ENCODE measurements at regions not wholly inside any gene's neighbourhood (a gene's known extent, or its start where the extent isn't known, plus 50 kb on each side); places are given as distances from the start of the nearest gene placed in this dataset.

DNA sequence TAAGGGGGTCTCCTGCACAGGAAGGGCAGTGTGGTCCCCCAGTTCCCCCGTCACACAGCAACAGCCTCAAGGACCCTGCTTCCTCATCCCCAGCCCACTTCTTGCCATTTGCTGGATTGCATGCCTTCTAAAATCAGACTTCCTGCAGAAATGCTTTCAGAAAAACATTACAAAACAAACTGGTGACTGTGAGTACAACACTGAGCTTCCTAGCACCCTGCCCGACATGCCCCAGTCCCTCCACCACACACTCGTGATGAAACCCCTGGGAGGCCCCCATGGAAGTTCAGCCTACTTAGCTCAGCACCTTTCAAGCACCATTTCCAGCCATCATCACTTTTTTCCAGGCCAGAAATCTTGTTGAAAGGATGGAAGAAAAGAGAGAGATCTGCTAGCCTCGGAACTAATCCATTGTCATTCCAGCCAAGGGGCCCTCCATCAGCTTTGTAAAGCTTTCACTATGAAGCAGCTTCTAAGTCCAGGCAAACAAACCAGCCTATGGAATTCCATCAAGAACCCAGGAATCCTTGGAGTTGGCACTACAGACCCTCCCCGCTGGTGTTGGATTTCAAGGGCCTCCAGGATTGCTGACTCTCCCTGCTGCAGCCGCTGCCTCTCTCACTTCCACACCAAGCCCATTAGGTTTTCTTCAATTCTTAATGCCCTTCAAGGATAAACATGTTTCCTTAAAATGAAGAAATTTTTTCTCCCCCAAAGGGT is 114.6 kb downstream of the C5orf15 start:
- peak; percentile 10 for DNase-seq

DNA sequence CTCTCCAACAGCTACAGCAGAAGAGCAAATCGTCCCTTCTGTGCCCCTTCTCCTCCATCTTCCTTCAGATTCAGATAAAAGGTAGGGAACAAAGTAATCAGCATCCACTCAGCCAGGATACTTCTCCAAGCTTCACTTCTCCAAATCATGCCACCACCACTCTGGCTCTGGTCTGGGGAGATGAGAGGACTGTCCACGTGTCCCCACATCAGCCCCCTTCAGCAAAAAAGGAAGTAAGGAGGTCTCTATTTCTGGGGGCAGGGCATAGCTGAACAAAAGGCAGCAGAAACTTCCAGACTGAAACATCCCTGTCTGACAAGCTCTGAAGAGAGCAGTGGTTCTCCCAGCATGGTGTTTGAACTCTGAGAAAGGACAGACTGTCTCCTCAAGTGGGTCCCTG is 116.9 kb downstream of the C5orf15 start:
- no peak for DNase-seq

DNA sequence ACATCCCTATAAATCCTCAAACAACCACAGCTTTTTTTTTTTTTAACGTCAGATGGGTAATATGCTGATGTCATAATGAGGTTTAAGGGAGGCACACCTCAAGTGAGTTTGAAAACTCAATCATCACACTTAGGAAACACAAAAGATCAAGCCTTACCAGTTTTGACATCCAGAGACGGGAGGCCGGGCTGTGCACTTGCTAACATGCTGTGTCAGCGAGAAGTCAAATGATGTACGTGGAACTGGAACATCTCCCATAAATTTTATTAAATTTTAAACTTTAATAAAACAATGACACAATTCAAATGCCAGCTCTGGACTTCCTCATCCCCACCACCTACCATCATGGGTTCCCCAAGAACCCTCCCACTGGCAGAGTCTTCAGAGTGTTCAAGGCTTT is 117.6 kb downstream of the C5orf15 start:
- DNase-seq, result no peak

DNA sequence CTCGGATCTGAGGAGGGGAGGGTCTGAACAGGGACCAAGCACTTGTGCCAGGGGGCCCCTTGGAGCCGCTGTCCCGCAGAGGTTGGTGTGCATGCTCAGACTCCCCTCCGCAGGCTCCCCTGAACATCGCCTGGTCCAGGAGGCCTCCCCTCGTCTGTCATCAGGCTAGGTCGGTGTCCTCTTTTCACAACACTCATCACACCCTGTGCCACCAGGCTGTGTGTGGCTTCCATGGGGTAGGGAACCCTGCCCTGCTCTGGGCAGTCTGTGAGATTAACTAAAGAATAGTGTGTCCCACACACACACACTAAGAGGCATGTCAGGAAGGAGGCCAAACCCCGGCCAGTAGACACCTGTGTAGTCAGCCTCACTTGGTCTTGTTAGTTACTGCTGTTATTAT is 119.3 kb downstream of the C5orf15 start:
- DNase-seq, result peak; percentile 30

DNA sequence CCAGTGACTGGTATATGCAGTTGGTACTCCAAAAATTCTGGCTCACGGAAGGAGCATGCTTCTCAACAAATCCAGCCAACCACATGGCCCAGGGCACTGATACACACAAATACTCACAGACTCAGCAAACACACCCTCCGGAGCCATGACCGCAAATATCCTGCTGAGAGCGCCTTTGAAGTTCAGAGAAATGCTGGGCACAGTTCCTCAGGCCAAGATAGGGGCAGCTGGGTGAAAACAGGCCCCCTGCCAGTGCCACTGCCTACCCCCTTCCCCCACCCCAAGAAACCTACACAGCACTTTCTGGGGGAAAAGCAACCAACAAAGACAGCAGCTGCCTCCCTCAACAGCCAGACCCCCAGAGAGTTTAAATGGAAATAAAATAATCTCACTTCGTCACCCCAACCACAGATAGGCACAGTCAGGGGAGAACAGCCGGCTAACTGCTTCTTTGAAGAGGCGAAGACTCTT is 120.0 kb downstream of the C5orf15 start:
- peak; percentile 12 for DNase-seq

DNA sequence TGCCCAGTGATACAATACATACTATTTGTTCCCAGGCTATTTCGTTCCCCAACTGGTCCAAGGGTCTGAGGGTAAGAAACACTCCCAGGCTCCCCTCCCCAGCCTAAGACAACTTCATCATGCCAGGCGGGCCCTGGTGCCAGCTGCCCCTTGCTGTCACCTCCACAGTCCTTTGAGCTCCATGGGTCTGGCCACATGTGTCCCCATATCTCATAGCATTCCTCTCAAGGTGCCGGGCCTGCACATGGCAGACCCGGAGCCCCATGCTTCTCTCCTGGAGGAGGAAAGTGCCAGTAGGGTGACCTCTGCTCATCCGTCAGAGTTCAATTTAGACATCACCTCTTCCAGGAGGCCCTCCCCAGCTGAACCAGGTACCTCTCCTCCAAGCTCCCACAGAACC is 120.5 kb downstream of the C5orf15 start:
- peak; percentile 35 for DNase-seq

DNA sequence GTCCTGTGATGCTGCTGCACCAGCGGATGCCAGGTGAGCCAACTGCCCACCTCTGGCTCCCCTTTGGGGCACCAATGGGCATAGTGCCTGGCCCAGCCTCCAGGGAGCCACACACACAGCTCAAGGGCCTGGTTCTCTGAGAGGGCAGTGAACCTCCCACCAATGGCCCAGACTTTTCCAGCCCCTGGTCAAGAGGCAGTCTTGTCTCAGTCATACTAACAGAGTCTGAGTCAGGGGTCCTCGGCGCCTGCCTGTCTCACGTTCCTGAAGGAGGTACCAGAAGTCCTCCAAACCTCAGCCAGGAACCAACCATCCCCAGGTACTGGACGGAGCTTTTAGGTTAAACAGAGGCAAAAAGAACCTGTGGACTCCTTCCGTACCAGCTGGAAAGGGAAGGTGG is 121.1 kb downstream of the C5orf15 start:
- DNase-seq, result peak; percentile 40

DNA sequence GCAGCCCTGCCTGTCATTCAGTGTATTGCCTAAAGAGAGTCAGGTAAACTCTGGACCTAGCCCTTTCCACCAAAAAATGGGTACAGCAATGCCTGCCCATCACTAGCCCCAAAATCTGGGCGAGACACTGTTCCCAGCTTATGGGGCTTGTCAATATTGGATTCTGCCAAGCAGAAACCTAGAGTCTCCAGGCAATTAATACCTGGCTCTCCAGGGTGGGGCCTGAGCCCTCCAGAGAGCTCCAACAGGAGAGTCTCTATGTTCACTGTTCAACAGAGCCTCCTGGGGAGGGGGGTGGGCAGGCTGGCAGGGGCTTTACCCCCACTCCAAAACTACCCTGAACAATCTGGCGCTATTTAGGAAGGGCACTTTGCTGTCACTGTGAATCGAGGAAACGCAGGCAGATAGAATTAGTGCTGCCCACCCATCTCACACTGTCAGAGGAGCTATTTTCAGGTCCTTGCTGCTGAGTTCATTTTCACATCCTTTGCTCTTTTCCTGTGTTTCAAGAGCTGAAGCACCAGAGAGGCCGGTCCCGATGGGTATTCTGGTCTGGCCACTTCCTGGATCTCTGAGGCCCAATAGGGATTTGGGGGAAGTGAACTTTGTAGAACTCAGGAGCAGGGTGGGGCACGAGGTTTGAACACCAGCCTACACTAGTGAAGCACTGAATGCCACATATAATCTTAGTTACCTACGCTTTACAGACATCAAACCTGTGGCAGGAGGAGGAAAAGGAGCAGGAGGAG is 121.8 kb downstream of the C5orf15 start:
- DNase-seq, result peak; percentile 45

DNA sequence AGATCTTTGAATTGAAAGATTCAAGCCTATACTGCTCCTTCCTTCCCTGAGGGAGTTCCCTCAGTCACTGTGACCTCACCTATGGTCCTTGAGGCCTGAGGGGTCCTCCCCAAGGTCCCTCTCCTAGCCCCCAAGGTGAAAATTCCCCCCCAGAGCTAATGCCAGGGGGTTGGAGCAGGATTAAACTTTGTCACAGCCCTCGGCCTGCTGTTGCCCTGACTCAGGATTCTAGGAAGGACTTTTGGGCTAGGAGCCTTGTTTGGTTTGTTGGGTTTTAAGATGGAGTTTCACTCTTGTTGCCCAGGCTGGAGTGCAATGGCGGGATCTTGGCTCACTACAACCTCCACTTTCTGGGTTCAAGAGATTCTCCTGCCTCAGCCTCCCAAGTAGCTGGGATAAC is 123.2 kb downstream of the C5orf15 start:
- DNase-seq, result peak; percentile 20

DNA sequence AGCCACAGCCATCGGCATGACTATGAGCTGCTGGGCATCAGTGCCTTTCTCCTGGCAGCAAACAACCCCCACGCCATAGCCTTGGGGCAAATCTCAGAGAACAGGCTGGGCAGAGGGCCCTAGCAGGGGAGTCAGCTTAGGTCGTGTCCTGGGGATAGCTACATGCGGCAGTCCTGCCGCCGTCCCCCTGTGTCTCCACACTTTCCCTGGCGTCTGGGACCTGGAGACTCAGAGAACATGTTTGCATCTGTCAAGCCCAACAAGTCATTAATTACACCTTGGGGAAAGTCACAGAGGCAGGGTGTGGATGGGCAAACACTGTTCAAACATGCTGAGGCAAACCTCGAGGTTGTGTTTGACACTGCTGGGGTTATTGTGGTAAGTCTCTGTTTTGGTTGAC is 123.6 kb downstream of the C5orf15 start:
- DNase-seq, result peak; percentile 34

DNA sequence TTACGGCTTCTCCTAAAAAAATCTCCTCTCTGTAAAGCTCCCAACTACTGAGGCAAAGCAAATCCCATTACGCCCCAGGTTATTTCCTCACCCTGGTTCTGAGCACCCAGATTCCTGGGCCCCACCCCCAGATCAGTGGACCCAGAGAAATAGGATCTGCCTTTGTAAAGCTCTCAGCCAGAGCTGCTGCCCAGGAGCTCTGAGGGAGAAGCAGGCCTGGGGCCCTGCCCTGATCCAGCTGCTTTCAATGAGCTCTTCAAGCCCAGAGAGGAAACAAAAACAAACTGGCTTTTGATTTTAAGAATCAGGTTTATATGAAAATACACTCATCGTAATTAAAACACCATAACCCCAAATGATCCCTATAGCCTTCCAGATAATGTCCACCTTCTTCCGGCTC is 124.5 kb downstream of the C5orf15 start:
- DNase-seq, result no peak

DNA sequence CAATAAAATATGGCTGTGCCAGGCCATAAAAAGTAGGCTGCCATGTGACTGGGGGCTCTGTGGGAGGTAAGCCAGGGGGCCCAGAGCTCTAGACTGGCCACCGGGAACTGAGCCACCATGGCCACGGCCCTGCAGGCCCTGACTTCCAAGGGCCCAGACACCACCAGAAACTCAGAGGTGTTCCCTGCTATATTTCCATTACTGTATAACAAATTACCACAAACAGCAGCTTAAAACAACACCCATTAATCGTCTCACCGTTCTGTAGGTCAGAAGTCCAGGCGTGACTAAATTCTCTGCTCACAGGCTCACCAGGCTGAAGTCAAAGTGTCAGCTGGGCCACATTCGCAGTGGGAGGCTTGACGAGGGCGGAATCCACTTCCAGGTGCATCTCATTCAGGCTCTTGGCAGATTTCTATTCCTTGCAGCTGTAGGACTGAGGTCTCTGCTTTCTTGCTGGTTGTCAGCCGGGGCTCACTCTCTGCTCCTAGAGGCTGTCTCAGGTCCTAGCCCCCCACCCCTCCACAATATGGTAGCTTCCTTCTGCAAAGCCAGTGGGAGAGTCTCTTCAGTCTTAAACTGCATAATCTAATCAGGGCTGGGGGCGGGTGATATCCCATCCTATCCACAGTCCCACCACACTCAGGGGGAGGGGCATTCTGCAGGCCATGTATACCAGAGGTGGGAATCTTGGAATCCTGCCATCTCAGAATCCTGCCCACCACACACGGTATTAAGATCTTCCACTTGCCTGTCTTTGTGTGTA is 125.4 kb downstream of the C5orf15 start:
- DNase-seq, result no peak

DNA sequence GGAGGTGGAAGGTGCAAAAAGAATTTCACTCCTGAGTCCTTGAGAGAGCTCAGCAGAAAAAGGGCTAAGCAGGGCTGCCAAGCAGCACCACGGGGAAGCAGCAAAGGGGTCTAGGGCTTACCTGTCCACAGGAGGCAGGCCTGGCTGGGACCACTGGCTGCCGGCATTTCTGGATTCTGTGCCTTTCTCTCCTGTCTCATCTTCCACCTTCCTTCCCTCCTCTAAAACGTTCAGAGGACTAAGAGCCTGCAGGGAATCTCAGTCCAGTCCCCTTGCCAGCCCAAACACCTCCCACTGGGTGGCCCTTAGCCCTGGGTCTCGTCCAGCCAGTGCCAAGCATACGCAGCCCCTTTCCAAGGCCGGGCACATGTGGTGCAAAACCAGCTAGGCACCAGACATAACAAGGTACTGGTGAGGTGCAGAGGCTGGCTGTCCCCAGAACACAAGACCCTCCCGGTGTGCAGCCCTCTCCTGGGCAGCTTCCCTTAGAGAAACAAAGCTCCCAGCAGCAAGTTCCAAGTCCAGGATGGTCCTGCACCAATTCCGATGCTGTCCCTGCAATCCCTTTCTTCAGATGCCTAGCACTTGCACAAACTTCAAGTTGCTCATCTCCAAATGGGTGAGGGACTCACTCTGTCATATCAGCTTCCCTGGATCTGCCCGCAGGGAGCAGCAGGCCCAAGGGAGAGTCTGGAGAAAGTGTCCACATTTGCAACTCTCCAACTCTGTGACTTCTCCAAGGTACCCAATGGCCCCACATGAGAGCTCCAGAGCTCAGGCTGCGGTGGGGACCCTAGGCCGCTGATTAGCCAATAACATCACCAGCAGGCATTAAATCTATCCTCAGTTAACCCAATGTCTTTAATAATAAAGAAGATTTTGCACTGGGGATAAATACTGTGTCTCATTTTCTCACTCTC is 126.3 kb downstream of the C5orf15 start:
- no peak for DNase-seq

DNA sequence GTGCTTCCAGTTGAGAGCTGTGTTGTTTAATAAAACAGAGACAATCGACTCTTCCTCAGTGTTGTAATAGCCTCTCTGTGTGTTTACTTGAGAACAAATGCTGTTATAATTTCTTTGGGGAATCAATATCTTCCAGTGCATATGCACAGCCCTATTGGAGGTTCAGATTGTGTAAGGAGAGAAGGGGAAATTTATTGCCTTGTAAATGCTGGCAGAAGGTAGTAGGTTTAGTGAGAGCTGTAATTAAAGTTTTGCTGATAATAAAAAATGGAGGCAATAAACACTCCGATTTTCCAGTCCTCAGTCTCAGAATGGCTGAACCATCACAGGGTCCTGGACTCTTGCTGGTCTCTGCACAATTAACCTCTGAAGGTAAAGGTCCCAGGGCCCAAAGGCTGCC is 128.3 kb downstream of the C5orf15 start:
- no peak for DNase-seq

DNA sequence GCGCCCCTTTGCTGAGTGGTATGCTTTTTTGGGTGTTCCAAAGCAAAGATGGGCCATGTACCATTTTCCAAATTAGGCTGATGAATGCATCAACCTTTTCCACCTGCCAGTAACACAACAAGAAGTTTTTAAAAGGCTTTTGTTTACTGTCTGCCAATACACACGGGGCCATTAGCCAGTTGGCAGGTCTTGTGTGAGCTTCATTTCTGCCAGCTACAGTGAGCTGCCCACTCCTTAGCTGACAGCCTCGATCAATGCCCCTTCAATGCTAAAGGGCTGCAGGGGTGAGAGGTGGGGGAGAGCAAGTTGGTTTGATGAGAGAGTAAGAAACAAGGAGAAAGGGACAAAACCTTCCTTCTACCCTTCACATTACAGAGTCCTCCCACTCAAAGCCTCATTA is 128.7 kb downstream of the C5orf15 start:
- no peak for DNase-seq

DNA sequence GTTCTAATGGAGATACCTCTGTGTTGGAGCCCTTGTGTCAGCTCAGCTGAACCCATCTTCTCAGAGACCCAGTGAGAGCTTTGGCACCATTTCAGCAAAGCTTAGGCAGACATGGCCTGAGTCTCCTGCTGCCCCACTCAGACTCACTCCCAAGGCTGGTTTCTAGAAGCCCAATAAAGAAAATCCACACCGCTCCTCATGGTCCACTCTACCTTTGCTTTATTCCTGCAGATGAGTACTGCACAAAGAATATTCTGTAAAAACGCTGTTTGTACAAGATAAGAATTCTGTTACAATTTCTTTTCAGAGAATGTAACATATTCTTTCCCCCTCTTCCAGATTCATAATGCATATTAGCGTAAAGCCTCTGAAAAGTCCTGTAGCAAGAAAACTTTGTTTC is 129.3 kb downstream of the C5orf15 start:
- no peak for DNase-seq

DNA sequence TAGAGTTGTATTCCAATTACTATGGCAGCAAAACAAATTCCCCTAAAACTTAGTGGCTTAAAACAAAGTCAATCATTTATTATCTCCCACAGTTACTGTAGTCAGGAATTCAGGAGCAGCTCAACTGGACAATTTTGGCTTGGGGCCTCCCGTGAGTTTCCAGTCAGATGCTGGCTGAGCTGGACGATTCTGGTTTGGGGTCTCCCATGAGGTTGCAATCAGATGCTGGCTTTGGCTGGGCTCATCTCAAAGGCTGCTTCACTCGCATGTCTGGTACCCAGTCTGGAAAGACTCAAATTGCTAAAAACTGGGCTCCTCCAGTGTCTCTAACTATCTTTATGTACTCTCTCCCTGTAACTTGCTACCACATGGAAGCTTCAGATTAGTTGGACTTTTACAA is 130.1 kb downstream of the C5orf15 start:
- DNase-seq, result no peak

DNA sequence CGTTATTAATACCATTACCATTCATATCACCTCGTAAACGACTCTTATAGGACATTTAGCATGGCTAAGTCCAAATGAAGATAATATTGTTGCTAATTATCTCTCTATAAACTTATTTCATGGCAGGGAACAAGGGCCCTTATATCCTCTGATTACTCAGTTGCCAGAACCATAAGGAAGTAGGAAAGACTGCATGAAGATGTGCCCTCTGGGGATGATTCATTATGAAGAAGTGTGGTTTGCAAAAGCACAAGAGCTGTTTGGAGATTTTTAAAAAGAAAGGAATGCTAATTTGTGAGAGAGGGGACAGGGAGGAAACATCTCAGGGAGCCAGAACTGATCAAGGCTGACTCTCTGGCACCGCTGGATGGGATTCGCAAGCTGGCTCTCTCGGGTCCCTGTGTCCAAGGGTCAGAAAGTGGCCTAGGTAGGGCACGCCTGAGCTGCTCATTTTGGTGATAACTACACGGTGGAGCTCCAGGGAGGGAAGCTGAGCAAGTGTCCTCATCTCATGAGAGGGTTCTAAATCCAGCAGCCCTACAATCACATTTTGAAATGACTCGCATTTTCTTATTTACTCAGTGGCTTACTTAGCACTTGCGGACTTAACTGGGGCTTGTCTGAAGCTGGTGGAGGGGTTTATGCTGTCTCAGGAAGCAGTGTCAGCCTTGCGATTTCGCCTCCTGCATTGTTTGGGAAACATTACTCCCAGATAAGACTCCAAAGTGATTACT is 136.8 kb downstream of the C5orf15 start:
- DNase-seq, result no peak

DNA sequence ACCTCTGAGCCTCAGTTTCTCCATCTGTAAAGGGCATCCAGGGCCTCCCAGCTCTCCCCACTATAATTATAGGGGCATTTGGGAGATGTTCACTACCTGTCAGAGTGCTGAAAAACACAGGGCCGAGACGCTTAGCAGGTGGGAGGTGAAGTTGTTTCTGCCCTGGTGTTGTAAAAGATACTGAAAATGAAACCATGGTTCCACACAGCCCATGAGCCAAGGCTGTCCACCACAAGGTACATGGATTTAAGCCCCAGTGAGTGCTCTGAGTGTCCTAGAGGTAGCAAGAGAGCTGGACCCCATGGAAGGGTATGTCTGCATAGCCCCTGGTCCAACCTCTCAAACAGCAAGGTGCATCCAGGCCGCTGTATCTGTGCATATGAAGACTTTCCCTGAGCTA is 137.5 kb downstream of the C5orf15 start:
- no peak for DNase-seq

DNA sequence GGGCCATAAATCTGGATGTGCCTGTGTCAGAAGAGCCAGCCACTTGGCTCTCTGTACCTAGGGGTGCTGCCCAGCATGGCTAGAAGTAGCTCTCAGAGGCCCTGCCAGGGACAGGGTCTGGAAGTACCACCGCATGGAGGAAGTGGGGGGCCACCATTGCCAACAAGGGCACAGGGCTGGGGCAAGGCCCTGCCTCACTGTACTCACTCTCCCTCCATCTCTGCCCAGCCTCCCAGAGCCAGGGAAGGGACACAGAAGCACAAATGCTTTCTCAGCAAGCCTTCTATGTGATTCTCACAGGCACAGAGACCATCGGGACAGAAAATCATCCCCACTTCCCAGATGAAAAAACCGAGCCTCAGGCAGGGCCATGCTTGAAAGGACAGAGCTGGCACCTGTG is 138.1 kb downstream of the C5orf15 start:
- no peak for DNase-seq

DNA sequence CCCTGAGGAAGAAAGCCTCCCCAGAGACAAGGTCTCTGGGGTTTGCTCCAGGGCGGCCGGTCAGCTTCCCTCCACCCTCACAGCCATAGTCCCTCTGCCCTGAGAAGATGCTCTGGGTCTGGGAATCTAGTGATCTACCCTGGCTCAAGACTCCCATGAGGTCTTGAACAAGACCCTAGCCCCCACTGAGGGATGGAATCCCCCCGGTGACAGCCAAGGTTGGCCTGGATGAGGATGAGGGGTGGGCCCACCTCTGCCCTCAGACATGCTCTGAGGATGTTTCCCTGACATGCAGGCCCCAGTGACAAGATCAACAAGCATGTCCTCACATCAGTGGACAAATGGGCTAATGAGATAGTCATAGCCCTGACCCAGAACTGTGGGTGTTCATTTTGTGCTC is 138.6 kb downstream of the C5orf15 start:
- DNase-seq, result no peak

DNA sequence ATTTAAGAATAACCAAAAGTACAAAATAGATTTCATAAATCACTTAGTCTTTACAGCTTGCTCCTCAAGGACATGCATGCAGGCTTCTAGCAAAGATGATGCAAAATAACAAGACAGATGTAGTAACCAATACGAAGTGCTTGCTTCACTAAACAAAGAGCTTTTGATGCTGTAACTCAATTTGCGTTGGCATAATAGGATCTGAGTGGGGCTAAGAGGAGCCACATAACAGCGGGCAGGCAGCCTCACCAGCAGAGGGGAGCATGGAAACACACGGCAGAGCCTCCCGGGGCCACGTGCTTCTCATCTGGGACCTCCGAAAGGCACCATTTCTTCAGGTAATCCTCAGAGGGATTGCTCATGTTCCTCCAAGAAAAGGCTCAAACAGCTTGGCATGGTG is 139.7 kb downstream of the C5orf15 start:
- DNase-seq, result no peak

Measured in activated CD8-positive, alpha-beta memory T cell treated with anti-CD3 and anti-CD28 coated beads, Interleukin-2, amount 50 U/mL, for 48 hours (primary cell).